ENCODE measurements at regions not wholly inside any gene's neighbourhood (a gene's known extent, or its start where the extent isn't known, plus 50 kb on each side); places are given as distances from the start of the nearest gene placed in this dataset.
"Not testable (repeated sequence)": the region's sequence is repeated elsewhere in the genome, so short reads cannot be mapped to it uniquely, and the experiment has no call there.

DNA sequence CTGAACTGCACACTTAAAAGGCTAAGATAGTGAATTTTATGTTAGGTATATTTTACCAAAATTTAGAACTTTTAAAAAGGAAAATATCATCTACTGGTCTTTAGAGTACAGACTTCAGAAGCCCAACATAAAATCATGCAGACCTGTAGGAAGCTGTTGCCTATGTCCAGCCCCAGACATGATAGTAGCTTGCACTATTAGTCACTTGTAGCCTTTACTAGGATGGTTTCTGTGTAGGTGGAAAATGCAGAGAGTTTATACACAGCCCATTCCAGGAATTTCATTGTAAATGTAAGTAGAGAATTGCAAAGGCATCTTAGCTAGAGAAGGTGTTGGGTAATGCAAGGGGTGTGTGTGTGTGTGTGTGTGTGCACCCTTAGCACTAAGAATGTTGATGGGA, 640.2 kb downstream of the RNF144A start:
- no peak for DNase-seq

GRCh38 chr2:7559791-7560190, 642.6 kb downstream of the RNF144A start:
- DNase-seq = no peak

GRCh38 chr2:7566382-7566881, 649.2 kb downstream of the RNF144A start:
- no peak for DNase-seq

- DNase-seq = not testable (repeated sequence)
Measured at GRCh38 chr2:7567116-7567515, 649.9 kb downstream of the RNF144A start.

DNA sequence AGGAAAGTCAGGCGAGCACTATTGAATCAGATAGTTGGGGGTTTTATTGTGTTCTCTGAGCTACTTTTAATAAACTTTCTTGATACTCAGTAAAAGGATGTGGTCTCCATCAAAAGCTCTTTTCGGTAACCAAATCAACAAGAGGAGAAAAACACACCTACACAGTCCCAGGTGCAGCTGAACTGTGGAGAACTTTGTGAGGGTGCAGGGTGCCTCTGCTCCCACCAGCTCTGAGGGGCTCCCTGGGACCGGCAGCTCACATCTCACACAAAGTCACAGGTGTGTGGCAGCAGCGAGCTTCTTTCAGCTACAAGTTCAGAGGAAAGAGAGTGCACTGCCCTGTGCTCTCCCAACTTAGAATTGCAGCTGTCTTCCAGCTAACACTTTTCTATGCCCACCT, 650.4 kb downstream of the RNF144A start:
- DNase-seq = no peak

DNA sequence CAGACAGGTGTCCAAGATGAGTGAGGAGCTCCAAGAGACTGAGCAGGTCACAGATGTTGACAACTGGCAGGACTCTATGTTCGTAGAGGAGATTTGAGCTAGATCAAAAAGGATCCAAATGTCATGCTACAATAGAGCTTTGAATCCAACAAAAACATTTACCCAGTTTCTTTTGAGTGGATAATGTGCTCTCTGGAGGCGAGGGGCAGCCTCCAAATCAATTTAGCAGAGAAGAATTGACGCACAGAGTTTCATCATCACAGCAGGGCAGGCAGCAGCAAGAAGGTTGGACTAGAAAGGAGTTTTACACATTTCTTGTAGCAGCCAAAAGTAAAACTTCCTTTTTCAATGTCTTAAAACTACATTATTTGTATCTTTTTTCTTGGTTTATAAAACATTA, 653.0 kb downstream of the RNF144A start:
- no peak for DNase-seq

DNA sequence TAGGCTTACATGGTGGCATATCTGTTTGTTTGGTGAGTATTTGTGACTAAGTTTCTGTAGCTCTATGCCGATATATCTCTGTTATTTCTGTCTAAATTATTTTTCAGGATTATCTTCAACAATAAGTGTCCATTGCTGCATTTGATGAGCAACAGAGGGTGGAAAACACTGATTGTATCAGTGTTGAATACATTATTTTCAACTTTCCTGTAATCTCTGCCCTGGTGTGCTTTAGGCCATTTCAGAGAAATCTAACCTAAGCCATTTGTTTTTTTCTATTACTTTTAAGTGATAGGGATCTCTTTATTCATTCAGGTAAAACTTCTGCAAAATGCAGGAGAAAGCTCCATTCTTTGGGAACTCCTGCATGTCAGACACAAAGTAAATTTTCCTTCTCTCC, 654.5 kb downstream of the RNF144A start:
- no peak for DNase-seq

GRCh38 chr2:7572450-7572849, 655.2 kb downstream of the RNF144A start:
- DNase-seq = no peak

DNA sequence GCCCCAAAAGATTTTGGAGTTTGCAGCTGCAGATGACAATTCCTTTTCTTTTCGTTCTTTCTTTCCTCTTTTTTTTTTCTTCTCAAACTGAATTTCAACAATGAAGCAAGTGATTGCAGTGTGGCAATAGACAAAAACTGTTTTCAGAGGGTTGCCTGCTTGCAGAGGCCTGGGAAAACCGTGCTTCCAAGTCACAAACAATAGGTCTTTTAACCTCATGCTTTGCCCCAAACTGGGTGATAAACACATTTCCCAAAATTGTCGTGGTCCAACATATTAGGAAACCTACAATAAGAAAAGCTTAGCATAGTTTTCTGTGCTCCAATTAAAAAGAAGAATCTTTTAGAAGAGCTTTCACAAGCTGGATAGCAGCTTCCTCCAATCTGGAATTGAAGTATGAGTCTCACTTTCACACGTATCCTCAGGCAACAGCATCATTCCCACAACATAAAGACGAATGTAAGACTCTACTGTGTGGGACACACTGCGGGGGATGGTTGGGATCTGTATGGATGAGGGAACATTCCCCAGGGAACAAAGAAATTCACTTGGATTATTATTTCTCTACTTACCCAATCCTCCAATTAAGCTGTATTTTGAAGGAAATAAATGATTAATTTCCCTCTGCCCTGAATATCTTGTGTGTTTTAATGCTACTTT, 656.1 kb downstream of the RNF144A start:
- DNase-seq = no peak

GRCh38 chr2:7574385-7574784, 657.2 kb downstream of the RNF144A start:
- DNase-seq = no peak

- DNase-seq = no peak
Measured at GRCh38 chr2:7577769-7578168, 660.6 kb downstream of the RNF144A start.

DNA sequence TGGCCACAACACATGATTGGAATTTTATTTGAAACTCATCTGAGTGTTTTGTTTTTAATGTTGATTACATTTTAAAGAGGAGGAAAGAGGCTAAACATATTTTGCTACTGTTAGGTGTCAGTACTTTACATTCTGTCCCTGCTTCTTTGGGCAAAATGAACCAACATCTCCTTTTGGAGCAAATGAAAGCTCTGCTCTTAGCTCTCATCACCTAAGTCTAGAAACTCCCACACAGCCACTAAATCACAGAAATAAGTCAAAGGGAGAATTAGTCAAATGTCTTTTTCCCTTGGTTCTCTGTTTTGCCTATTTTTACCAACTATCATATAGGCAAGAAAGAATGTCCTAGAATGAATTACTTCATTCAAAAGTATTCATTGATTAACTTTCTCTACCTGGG, 666.8 kb downstream of the RNF144A start:
- DNase-seq = no peak

- no peak for DNase-seq
Measured at GRCh38 chr2:7586898-7587297, 669.7 kb downstream of the RNF144A start.

DNA sequence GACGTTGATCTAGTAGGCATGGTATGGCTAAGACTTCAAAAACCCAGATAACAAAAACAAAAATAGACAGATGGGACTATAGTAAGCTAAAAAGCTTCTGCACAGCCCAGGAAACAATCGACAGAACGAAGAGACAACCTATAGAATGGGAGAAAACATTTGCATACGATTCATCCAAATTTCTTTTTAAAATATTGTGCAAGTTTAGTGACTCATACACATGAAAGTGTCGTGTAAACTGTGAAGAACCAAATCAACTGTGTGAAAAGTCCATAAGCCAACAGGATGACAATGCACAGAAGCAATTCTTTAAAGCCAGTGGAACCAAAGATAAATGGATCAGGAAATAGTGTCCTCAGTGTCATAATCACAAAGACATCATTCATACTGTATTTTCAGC, 671.1 kb downstream of the RNF144A start:
- DNase-seq = no peak

DNA sequence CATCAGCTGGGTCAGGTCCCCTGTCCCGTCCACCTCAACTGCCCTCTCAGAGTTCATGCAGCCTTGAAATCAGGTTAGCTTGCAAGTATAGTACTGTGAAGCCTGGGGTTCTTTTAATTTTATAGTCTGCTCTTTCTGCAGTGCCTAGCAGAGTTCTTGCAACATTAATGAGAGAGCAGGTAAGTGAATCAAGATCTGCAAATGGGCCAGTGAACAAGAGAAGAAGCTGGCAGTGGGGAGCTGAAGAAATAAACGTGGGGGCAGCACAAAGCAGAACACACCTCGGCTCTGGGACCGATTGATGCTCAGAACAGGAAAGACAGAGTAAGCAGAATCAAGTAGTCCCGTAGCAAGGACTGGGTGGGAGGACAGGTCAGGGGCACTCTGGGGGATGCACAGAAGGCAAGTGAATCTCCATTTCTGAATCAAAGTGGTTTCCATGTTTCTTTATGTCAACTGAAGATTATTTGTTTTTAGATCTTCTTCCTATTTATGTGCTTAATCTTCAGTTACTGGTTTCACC, 675.5 kb downstream of the RNF144A start:
- no peak for DNase-seq

DNA sequence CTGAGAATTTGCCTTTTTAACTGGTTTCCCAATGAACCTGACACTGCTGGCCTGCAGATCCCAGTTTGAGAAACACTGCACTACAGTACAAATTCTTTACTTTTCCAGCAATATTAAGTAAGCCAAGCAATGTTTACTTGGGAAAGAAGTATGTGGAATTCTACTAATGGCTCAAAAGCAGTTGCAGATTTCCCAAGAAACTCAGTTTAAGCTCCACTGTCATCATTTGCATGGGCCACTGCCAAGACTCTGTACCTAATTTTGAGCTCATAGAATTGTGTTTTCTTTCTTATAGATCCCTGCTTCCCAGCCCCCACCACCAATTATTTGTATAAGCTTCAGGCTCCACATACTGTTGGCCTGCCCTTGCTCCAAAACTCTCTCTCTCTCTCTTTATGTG, 676.1 kb downstream of the RNF144A start:
- DNase-seq = peak; percentile 21

DNA sequence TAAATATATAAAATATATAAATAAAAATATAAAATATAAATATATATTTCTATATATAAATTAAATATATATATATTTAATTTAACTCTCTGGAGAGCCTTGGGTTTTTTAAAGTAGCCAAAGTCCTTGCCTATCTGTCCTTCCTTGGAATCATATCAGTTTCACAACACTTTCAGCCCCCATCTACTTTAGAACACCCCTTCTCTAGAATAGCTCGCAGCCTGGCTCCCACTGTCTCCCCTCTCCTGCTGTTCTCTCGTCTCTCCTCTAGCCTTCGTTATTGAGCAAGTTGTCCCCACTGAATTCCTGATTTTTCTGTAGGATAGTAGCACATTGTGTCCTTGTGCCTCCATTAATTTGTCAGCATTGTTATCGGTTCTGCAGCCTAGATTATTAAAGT, 677.0 kb downstream of the RNF144A start:
- DNase-seq = peak; percentile 7

DNA sequence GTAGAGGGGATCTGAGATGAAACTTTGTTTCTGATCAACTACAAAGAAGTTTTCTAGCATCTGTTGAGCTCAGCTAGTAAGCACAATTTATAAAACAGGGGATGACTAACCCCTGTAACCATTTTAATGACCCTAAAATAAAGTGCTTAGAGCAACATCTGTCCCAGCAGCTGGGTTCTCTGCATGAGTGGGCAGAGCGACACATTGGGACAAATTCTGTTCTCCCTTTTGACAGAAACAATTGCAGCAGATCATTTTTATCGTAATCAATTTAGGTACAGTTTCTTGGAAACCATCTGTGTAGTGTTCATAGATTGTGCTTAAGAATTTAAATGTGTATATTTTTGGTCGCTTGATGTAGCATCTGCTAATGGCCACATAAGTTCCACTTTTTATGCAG, 678.0 kb downstream of the RNF144A start:
- DNase-seq = peak; percentile 33

- DNase-seq = no peak
Measured at GRCh38 chr2:7598402-7598801, 681.2 kb downstream of the RNF144A start.

GRCh38 chr2:7599462-7600258, 682.4 kb downstream of the RNF144A start:
- DNase-seq = no peak

DNA sequence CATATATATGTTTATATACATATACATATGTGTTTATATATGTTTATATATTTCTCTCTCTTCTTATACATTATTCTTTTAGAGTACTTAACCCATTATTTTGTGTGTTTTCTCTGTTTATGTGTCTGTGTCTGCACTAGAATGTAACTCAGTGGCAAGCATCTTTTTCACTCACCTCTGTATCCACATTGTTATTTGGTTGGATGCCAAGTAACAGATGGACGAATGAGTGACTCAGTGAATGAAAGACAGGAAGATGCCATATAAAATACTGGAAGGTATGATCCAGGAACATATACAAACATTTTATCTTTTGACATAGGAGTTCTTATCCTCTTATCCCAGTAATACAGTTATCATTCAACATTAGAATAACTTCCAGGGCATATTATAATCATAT, 684.8 kb downstream of the RNF144A start:
- DNase-seq = no peak

DNA sequence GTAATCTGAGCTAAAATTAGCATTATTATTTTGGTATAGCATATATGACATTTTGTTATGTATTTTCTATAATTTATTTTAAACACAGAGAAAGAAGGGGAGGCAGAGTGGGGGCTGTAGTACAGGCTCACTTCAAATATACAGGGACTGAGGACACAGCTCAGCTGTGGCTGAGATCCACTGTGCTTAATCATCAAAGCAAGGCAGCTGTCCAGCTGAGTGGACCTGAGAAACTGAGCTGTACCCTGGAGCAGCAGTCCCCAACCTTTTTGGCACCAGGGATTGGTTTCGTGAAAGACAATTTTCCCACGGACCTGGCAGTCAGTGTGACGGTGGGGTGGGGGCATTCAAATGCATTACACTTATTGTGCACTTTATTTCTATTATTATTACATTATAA, 687.2 kb downstream of the RNF144A start:
- DNase-seq = no peak

GRCh38 chr2:7607441-7608173, 690.4 kb downstream of the RNF144A start:
- no peak for DNase-seq

- DNase-seq = no peak
Measured at GRCh38 chr2:7609556-7609955, 692.3 kb downstream of the RNF144A start.

All from NCI-H82 (cell line).